NCI-H2029 treated with DMSO at 0.1 percent for 48 hours (cell line): ENCODE measurements at regions not wholly inside any gene's neighbourhood (a gene's known extent, or its start where the extent isn't known, plus 50 kb on each side); places are given as distances from the start of the nearest gene placed in this dataset.
A peak's percentile ranks its signal among the peaks of the same experiment; 100 is the strongest.

Source experiments
- DNase-seq: peaks from one replicate; lab custom pipeline; 2025; lab: John Stamatoyannopoulos, UW

GRCh38 chr9:91067306-91067860, 265.8 kb downstream of the SYK start:
- no peak for DNase-seq

- DNase-seq, result no peak
These were observed 269.8 kb downstream of the SYK start for GRCh38 chr9:91071184-91071990.

GRCh38 chr9:91073049-91073810, 271.6 kb downstream of the SYK start:
- DNase-seq, result peak; percentile 61

- DNase-seq, result no peak
These were observed 272.5 kb downstream of the SYK start for GRCh38 chr9:91073811-91074771.

GRCh38 chr9:91074866-91075265, 273.2 kb downstream of the SYK start:
- no peak for DNase-seq

- no peak for DNase-seq
These were observed 273.7 kb downstream of the SYK start for GRCh38 chr9:91075279-91075678.

- no peak for DNase-seq
These were observed 276.2 kb downstream of the SYK start for GRCh38 chr9:91077624-91078368.

- DNase-seq, result no peak
These were observed 276.7 kb downstream of the SYK start for GRCh38 chr9:91078369-91078695.

- peak; percentile 20 for DNase-seq
These were observed 279.0 kb downstream of the AUH start for GRCh38 chr9:91082731-91083130.

GRCh38 chr9:91084896-91085516, 276.7 kb downstream of the AUH start:
- no peak for DNase-seq

GRCh38 chr9:91085517-91086291, 276.0 kb downstream of the AUH start:
- DNase-seq, result no peak

GRCh38 chr9:91086657-91087461, 274.9 kb downstream of the AUH start:
- no peak for DNase-seq

- no peak for DNase-seq
These were observed 274.3 kb downstream of the AUH start for GRCh38 chr9:91087462-91087759.

- DNase-seq, result no peak
These were observed 272.2 kb downstream of the AUH start for GRCh38 chr9:91089405-91090129.

GRCh38 chr9:91090130-91090410, 271.6 kb downstream of the AUH start:
- no peak for DNase-seq

- no peak for DNase-seq
These were observed 269.5 kb downstream of the AUH start for GRCh38 chr9:91092214-91092613.

- DNase-seq, result no peak
These were observed 267.2 kb downstream of the AUH start for GRCh38 chr9:91094324-91095088.

GRCh38 chr9:91098203-91098850, 263.4 kb downstream of the AUH start:
- DNase-seq, result no peak
